ENCODE measurements at regions not wholly inside any gene's neighbourhood (a gene's known extent, or its start where the extent isn't known, plus 50 kb on each side); places are given as distances from the start of the nearest gene placed in this dataset.

DNA sequence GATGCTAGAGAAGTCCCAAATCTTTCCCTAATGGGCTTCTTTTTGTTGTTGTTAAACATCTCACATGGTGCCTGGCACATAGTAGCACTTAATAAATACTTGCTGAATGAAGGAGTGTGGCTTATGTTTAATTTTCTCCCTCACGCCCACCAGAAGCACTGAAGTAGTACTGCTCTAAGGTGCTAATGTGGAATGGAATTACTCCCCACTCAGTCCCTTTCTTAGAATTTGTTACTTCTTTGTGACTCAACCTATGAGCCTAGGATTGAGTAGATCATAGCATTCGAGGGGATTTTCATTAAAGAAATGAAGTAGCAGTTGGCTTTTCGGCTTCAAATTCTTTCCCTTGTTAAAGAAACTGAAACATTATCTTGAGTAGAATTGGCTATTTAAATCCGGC lies 192.8 kb downstream of the CLIC5 start:
- TF ChIP-seq EZH2 (IDR thresholded peaks at IDR 0.05; ENCODE audit: insufficient read depth, poor library complexity, severe bottlenecking) (no peak), EZH2phosphoT487 (IDR thresholded peaks at IDR 0.05; ENCODE audit: insufficient read depth, low read depth) (no peak)
